H9 (cell line): ENCODE measurements at regions not wholly inside any gene's neighbourhood (a gene's known extent, or its start where the extent isn't known, plus 50 kb on each side); places are given as distances from the start of the nearest gene placed in this dataset.

Source experiments
- DNase-seq: peaks from one replicate; pipeline ENCODE4 v3.0.0-alpha.2; 2017
- H2AFZ ChIP-seq: one replicate; pipeline ENCODE4 v1.6.1; 2013; ENCODE audit warnings: mild to moderate bottlenecking, low read length, control low read depth, moderate library complexity
- H2AK5ac ChIP-seq: 2 replicates; pipeline ENCODE4 v1.6.1; 2013; ENCODE audit warnings: low read length, control low read depth, mixed read lengths; ENCODE audit not compliant: insufficient read length
- H2BK120ac ChIP-seq: one replicate; pipeline ENCODE4 v1.6.1; 2013; ENCODE audit warnings: low read depth, mild to moderate bottlenecking, low read length, control low read depth, inconsistent platforms; ENCODE audit not compliant: poor library complexity, severe bottlenecking
- H2BK12ac ChIP-seq: 2 replicates; pipeline ENCODE4 v1.6.1; 2013; ENCODE audit warnings: low read length, control low read depth, mixed read lengths, low read depth; ENCODE audit not compliant: insufficient read length
- H2BK15ac ChIP-seq: 2 replicates; pipeline ENCODE4 v1.6.1; 2013; ENCODE audit warnings: low read depth, low read length, control low read depth
- H2BK20ac ChIP-seq: one replicate; pipeline ENCODE4 v1.6.1; 2013; ENCODE audit warnings: low read depth, mild to moderate bottlenecking, low read length, control low read depth, inconsistent platforms; ENCODE audit not compliant: poor library complexity, severe bottlenecking
- H2BK5ac ChIP-seq: 2 replicates; pipeline ENCODE4 v1.6.1; 2013; ENCODE audit warnings: low read length, control low read depth, mixed read lengths; ENCODE audit not compliant: insufficient read length
- H3K14ac ChIP-seq: 2 replicates; pipeline ENCODE4 v1.6.1; 2013; ENCODE audit warnings: low read length, control low read depth; ENCODE audit not compliant: insufficient read depth
- H3K18ac ChIP-seq: 2 replicates; pipeline ENCODE4 v1.6.1; 2013; ENCODE audit warnings: low read depth, mild to moderate bottlenecking, mixed read lengths, low read length, control low read depth; ENCODE audit not compliant: insufficient read length
- H3K23ac ChIP-seq: 2 replicates; pipeline ENCODE4 v1.6.1; 2013; ENCODE audit warnings: low read length, control low read depth, mixed read lengths, low read depth; ENCODE audit not compliant: insufficient read length
- H3K23me2 ChIP-seq: 2 replicates; pipeline ENCODE4 v1.6.1; 2013; ENCODE audit warnings: low read depth, mild to moderate bottlenecking, mixed read lengths, low read length, control low read depth; ENCODE audit not compliant: insufficient read length, poor library complexity, severe bottlenecking
- H3K27ac ChIP-seq: 2 replicates; pipeline ENCODE4 v1.5.1; 2013; ENCODE audit warnings: low read length, control low read depth, mixed read lengths, low read depth; ENCODE audit not compliant: insufficient read length
- H3K27me3 ChIP-seq: 2 replicates; pipeline ENCODE4 v1.6.1; 2013; ENCODE audit warnings: low read length, control low read depth, inconsistent platforms; ENCODE audit not compliant: insufficient read depth
- H3K4ac ChIP-seq: 2 replicates; pipeline ENCODE4 v1.6.1; 2013; ENCODE audit warnings: low read depth, mild to moderate bottlenecking, control low read depth, inconsistent platforms, low read length, moderate library complexity
- H3K4me1 ChIP-seq: 2 replicates; pipeline ENCODE4 v1.6.1; 2013; ENCODE audit warnings: low read length, control low read depth, inconsistent platforms; ENCODE audit not compliant: insufficient read depth
- H3K4me2 ChIP-seq: 2 replicates; pipeline ENCODE4 v1.6.1; 2013; ENCODE audit warnings: low read length, control low read depth, mixed read lengths; ENCODE audit not compliant: insufficient read length, insufficient read depth
- H3K56ac ChIP-seq: 2 replicates; pipeline ENCODE4 v1.6.1; 2013; ENCODE audit warnings: low read depth, mild to moderate bottlenecking, mixed read lengths, low read length, control low read depth; ENCODE audit not compliant: insufficient read length
- H3K79me1 ChIP-seq: 2 replicates; pipeline ENCODE4 v1.6.1; 2013; ENCODE audit warnings: low read depth, mild to moderate bottlenecking, moderate library complexity, low read length, control low read depth, inconsistent platforms; ENCODE audit not compliant: insufficient read depth, poor library complexity, severe bottlenecking
- H3K79me2 ChIP-seq: 2 replicates; pipeline ENCODE4 v1.6.1; 2013; ENCODE audit warnings: low read length, control low read depth, inconsistent platforms; ENCODE audit not compliant: insufficient read depth
- H3K9ac ChIP-seq: 2 replicates; pipeline ENCODE4 v1.6.1; 2013; ENCODE audit warnings: low read length, control low read depth, mixed read lengths; ENCODE audit not compliant: insufficient read length; ENCODE audit errors: extremely low read depth
- H3K9me3 ChIP-seq: one replicate; pipeline ENCODE4 v1.6.1; 2013; ENCODE audit warnings: low read depth, low read length, inconsistent platforms; ENCODE audit not compliant: control insufficient read depth
- H3T11ph ChIP-seq: one replicate; pipeline ENCODE4 v1.6.1; 2013; ENCODE audit warnings: mild to moderate bottlenecking, low read length, control low read depth, inconsistent platforms
- H4K20me1 ChIP-seq: one replicate; pipeline ENCODE4 v1.6.1; 2013; ENCODE audit not compliant: control insufficient read depth, insufficient read length, insufficient read depth
- H4K5ac ChIP-seq: 2 replicates; pipeline ENCODE4 v1.6.1; 2013; ENCODE audit warnings: low read depth, mild to moderate bottlenecking, mixed read lengths, low read length, control low read depth; ENCODE audit not compliant: insufficient read length
- H4K8ac ChIP-seq: replicated peaks from 2 replicates; pipeline ENCODE4 v1.6.1; 2013; ENCODE audit warnings: low read length, control low read depth, mixed read lengths, low read depth; ENCODE audit not compliant: insufficient read length
- H4K91ac ChIP-seq: 2 replicates; pipeline ENCODE4 v1.6.1; 2013; ENCODE audit warnings: low read depth, mild to moderate bottlenecking, moderate library complexity, mixed read lengths, low read length, control low read depth; ENCODE audit not compliant: insufficient read length
- H3K27ac Mint-ChIP-seq, 3 experiments: 2 replicates in 2 of 3; 3 replicates in 1 of 3; pipeline ENCODE4 v1.8.0; 2020 to 2021; ENCODE audit warnings: mixed read lengths in 3 of 3, mild to moderate bottlenecking in 1 of 3, moderate library complexity in 1 of 3
- H3K27me3 Mint-ChIP-seq: 2 replicates; pipeline ENCODE4 v1.8.0; 2021; ENCODE audit warnings: low read depth, mild to moderate bottlenecking, moderate library complexity, mixed read lengths
- H3K36me3 Mint-ChIP-seq, 3 experiments: 2 replicates in 2 of 3; 3 replicates in 1 of 3; pipeline ENCODE4 v1.8.0; 2020 to 2021; ENCODE audit warnings: low read depth in 3 of 3, mixed read lengths in 3 of 3; ENCODE audit not compliant: insufficient read depth in 1 of 3
- H3K4me1 Mint-ChIP-seq, 2 experiments: 2 replicates each; pipeline ENCODE4 v1.8.0; 2020; ENCODE audit warnings: mixed read lengths in 2 of 2
- H3K4me3 Mint-ChIP-seq, 2 experiments: 2 replicates in 1 of 2; 3 replicates in 1 of 2; pipeline ENCODE4 v1.8.0; 2020 to 2021; ENCODE audit warnings: mild to moderate bottlenecking in 2 of 2, mixed read lengths in 2 of 2, moderate library complexity in 1 of 2
- H3K9me3 Mint-ChIP-seq, 2 experiments: 2 replicates in 1 of 2; 3 replicates in 1 of 2; pipeline ENCODE4 v1.8.0; 2020; ENCODE audit warnings: mild to moderate bottlenecking in 2 of 2, mixed read lengths in 2 of 2, moderate library complexity in 1 of 2
- CTCF ChIP-seq: fragments of 200-600 bp; sonication (generic); conservative IDR thresholded peaks from 3 replicates; pipeline ENCODE4 v1.8.0; 2021; ENCODE audit warnings: antibody characterized with exemption, mild to moderate bottlenecking
- WGBS: extraction: QIAGEN DNeasy Blood & Tissue Kit; methylation state at CpG from one replicate; pipeline ENCODE4 v1.1.7; 2013; ENCODE audit warnings: missing lambda C conversion rate, low lambda C conversion rate, mixed read lengths; ENCODE audit not compliant: insufficient read length; ENCODE audit errors: extremely low coverage; 5-methylcytosine and 5-hydroxymethylcytosine counted together

GRCh38 chr1:220374449-220374848 is 102.2 kb upstream of the RAB3GAP2 start:
- no peak overlapping the region for H3T11ph ChIP-seq
- no peaks in the 10 kb centered on the region for H3K79me1 ChIP-seq
- peaks cover 13 to 18% of the 10 kb centered on the region in 2 experiments for H3K4me1 Mint-ChIP-seq
- no peak overlapping the region for H2AK5ac ChIP-seq
- peaks cover 2 to 4% of the 10 kb centered on the region in 2 experiments; a peak in 3 of 5 replicates for H3K9me3 Mint-ChIP-seq
- no peak overlapping the region for H2AFZ ChIP-seq
- no peaks in the 10 kb centered on the region for H3K9me3 ChIP-seq
- H3K9ac ChIP-seq = no peak overlapping the region
- H3K14ac ChIP-seq = no peak overlapping the region
- H3K27ac ChIP-seq = no peak overlapping the region
- peaks cover 0 to 5% (median 0%) of the 10 kb centered on the region in 3 experiments; a peak in 3 of 7 replicates for H3K36me3 Mint-ChIP-seq
- no peaks in the 10 kb centered on the region for H3K79me2 ChIP-seq
- no peak overlapping the region for H2BK20ac ChIP-seq
- H3K4ac ChIP-seq = no peak overlapping the region
- H3K27me3 Mint-ChIP-seq = peaks cover 1% of the 10 kb centered on the region; the same call in 1 of the 2 replicates
- H3K27me3 ChIP-seq = no peaks in the 10 kb centered on the region
- H3K23me2 ChIP-seq = no peaks in the 10 kb centered on the region
- H3K4me2 ChIP-seq = no peak overlapping the region
- H3K27ac Mint-ChIP-seq = no peak overlapping the region
- H3K23ac ChIP-seq = no peak overlapping the region
- no peak overlapping the region for H2BK5ac ChIP-seq
- no peak for DNase-seq
- H3K18ac ChIP-seq = no peak overlapping the region
- H2BK12ac ChIP-seq = no peak overlapping the region
- no peak overlapping the region for H3K56ac ChIP-seq
- H3K4me3 Mint-ChIP-seq = no peak overlapping the region
- no peak overlapping the region for H2BK15ac ChIP-seq
- H4K5ac ChIP-seq = no peak overlapping the region
- no peak for TF ChIP-seq CTCF
- H3K4me1 ChIP-seq = peaks cover 3% of the 10 kb centered on the region; the same call in 1 of the 2 replicates
- no peak overlapping the region for H4K8ac ChIP-seq
- no peak overlapping the region for H4K91ac ChIP-seq
- no peaks in the 10 kb centered on the region for H4K20me1 ChIP-seq
- H2BK120ac ChIP-seq = no peak overlapping the region
- no CpG with 5 or more reads among the region's 2 CpGs for WGBS
